ENCODE measurements at regions not wholly inside any gene's neighbourhood (a gene's known extent, or its start where the extent isn't known, plus 50 kb on each side); places are given as distances from the start of the nearest gene placed in this dataset.
"Not testable (repeated sequence)": the region's sequence is repeated elsewhere in the genome, so short reads cannot be mapped to it uniquely, and the experiment has no call there.

- DNase-seq: no peak
Observed at GRCh38 chr21:14321042-14321441, 61.9 kb downstream of the HSPA13 start.

- no peak for DNase-seq
Observed at GRCh38 chr21:14319805-14320204, 63.1 kb downstream of the HSPA13 start.

GRCh38 chr21:14318578-14318977 is 64.4 kb downstream of the HSPA13 start:
- DNase-seq: no peak

- DNase-seq: no peak
Observed at GRCh38 chr21:14317507-14317906, 65.4 kb downstream of the HSPA13 start.

DNA sequence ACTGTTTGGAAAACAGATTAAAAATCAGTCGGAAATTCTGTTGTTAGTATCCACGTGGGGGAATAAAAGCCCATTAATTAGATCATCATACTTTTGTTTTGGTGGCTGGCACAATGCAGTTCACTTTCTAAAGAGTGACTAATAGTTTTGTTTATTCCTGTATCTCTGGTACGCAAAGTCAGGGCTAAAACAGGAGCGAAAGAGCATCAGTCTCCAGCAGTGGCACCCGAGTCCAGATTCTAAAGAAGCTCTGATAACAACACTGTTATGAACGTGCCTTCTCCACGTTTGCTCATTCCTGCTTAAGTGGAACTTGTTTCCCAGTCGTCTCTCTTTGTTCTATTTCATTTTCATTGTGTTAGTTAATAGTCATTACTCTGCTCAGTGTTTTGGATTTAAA is 69.6 kb downstream of the HSPA13 start:
- no peak for DNase-seq

- DNase-seq: peak; percentile 12
Observed at GRCh38 chr21:14312871-14313270, 70.1 kb downstream of the HSPA13 start.

- DNase-seq: peak; percentile 18
Observed at GRCh38 chr21:14308234-14308633, 74.7 kb downstream of the HSPA13 start.

DNA sequence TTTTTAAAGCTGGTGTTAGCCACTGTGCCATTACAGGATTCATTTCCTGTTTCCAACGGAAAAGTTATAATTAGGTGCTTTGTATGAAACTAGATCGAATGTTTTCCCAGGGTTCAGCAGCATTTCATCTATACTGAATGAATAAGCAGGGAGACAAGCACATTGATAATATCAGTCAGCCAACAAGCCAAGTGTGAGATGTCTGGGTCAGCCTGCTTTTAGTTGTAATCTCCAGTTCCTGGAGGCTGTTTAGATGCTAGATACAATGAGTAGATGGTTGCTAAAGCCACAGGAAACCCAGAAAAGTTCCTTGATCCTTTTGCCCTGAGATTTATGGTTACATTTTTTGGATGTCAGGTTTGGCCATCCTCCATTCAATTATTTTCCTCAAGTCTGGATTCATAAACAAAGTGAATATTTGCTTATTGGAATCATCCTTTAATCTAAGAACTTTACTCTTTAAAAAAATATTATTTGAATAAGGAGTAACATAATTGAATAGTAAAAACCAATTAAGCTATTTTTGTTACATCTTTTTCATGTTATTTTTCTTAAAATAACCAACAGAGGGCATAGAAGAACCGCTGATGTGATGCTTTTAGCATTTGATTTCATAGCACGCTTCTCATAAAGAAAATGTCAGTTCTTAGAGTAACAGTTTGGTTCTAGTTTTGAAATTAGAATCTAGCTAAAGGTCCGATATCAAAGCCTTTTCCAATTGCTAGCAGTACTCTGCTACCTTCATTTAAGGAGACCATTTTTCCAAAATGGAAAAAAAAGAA is 76.6 kb downstream of the HSPA13 start:
- no peak for DNase-seq

DNA sequence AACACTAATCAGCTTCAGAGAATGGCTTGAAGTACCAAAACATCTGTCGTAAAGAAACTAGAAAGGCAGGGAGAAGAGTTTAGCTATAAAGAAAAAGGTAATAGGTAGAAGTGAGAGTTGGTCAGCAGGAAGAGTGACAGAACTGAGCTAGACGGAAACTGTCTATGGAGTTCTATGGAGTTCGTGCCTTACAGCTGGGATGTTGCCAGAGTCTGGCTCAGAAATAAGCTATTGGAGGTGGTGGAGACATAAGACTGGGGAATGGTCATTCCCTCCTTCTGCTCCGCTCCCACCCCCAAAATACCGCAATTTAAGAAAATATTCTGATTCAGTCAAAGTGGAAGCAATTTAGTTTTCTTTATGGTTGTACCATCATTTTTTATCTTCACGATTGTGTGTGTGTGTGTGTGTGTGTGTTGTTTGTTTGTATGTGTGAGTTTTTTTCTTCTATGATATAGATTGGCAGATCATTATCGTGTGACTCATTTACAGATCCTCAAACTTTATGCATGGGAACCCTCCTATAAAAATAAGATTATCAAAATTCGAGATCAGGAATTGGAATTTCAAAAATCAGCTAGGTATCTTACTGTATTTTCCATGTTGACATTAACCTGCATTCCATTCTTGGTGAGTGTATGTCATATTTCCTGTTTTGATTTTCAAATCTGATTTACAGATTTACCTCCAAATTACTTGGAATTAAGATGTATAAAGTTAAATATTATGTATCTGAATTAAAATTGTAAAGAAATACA is 79.0 kb downstream of the HSPA13 start:
- no peak for DNase-seq

DNA sequence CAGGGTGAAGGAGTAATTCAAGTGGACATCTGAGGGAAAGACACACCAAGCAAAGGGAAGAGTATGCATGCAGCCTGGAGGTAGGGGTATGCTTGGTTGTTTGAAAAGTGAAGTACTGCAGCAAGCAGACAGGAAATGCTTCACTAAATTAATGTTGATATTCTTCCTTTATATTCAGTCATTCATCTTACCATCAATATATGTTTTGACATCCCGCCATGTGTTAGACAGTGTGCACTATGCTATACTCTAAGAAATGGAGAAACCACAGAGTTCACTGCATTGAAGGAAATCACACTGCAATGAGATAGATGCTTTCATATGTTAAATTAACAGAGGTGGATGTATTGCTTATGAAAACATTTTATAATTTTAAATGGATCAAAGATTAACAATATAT is 82.9 kb downstream of the HSPA13 start:
- no peak for DNase-seq

- DNase-seq: no peak
Observed at GRCh38 chr21:14290576-14290975, 74.6 kb downstream of the RBM11 start.

DNA sequence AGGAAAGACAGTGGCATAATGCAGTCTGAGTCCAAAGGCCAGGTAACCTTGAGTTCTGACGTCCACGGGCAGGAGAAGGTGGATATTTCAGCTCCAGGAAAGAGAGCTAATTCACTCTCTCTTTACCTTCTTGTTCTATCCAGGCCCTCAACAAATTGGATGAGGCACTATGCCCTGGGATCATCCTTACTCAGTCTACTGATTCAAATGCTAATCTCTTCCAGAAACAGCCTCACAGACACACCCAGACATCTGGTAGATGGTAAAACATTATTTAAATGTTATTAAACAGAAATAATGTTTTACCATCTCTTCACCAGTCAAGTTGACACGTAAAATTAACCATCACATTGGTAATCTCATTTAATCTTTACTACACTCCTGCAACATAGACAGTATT is 73.0 kb downstream of the RBM11 start:
- DNase-seq: no peak

DNA sequence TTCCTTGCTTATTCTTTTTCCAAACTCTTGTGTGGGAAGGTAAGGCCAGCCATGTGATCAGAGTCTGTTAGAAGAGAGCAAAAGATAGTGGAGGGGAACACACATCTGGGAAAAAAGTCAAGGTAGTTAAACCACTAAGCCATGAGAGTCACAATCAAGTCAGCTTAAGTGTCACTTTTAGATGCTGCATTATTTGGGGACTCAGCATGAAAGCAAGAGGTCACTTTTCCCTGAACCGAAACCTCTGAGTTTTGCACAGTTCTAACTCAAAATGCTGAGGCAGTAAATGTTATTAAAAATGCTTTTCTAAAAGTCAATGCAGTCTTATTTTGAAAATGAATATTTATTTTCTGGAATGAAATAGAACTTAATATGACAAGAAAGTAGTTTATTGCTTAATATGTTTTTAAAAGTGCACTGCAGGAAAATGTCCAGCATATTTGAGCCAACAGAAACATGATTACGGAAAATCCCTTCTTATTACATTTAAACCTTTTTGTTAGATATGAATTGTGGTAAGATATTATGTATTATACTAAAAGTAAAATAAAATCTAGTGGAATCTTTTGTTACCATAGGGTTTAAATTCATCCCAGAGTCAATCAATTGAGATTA is 69.3 kb downstream of the RBM11 start:
- no peak for DNase-seq

- DNase-seq: no peak
Observed at GRCh38 chr21:14284481-14284880, 68.5 kb downstream of the RBM11 start.

GRCh38 chr21:14281188-14281900 is 65.4 kb downstream of the RBM11 start:
- not testable (repeated sequence) for DNase-seq

All from KG1 (cell line).